ENCODE measurements at regions not wholly inside any gene's neighbourhood (a gene's known extent, or its start where the extent isn't known, plus 50 kb on each side); places are given as distances from the start of the nearest gene placed in this dataset.
"Not testable (repeated sequence)": the region's sequence is repeated elsewhere in the genome, so short reads cannot be mapped to it uniquely, and the experiment has no call there.

- no peak for DNase-seq (ENCODE audit: low spot score)
These were observed 214.0 kb upstream of the ADGRL4 start for GRCh38 chr1:79220509-79220908.

DNA sequence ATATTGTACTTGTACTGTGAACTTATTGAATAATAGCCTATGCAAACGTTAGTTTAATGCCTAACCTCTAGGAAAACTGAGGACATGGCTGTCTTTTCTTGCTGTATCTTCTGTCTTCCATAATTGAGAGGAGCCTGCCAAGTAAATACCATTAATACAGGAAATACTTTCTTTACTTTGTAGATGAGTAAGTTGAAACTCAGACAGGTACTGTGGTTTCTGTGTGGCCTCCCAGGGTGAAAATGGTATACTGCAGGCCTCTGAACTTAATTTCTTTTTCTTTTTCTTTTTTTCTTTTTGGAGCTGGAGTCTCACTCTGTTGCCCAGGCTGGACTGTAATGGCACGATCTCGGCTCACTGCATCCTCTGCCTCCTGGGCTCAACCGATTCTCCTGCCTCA, 208.8 kb upstream of the ADGRL4 start:
- DNase-seq (ENCODE audit: low spot score) = no peak

DNA sequence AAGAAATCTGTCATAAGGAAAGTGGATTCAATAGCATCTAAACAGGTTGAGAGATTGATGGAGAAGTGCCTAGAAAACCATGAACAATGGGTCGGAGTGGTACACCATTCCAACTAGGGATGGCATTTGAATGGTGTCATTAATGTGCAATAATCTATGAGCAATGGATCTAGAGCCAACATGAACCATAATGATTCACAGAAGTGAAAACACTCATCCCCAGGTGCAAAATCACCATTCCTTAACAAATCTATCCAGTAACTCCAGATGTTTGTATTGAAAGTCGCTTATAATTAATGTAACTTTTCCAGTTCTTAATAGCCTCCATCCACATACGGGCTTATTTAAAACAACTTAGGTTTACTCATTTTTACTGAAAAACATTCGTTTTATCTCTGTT, 201.3 kb upstream of the ADGRL4 start:
- DNase-seq (ENCODE audit: low spot score) = no peak

- no peak for DNase-seq (ENCODE audit: low spot score)
These were observed 200.8 kb upstream of the ADGRL4 start for GRCh38 chr1:79207331-79207730.

- no peak for DNase-seq (ENCODE audit: low spot score)
These were observed 198.4 kb upstream of the ADGRL4 start for GRCh38 chr1:79204779-79205479.

DNA sequence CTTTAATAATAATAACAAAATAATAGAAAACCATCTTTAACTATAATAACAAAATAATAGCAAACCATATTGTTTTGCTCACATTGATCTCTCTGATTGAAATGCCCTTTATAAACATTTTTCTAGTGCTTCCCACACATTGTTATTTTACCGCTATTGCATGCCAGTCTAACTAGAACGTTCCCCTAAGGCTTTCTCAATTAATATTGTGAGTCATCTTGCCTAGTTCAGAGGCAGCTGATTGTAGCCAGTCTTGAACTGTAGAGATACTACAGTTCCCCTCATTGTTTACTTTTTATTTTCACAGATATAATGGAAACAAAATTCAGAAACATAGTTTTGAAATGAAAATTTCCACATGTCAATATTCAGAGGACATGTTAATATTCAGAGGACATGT, 192.3 kb upstream of the ADGRL4 start:
- no peak for DNase-seq (ENCODE audit: low spot score)

GRCh38 chr1:79197421-79197820, 190.9 kb upstream of the ADGRL4 start:
- DNase-seq (ENCODE audit: low spot score) = no peak

- DNase-seq (ENCODE audit: low spot score) = no peak
These were observed 189.7 kb upstream of the ADGRL4 start for GRCh38 chr1:79196211-79196610.

DNA sequence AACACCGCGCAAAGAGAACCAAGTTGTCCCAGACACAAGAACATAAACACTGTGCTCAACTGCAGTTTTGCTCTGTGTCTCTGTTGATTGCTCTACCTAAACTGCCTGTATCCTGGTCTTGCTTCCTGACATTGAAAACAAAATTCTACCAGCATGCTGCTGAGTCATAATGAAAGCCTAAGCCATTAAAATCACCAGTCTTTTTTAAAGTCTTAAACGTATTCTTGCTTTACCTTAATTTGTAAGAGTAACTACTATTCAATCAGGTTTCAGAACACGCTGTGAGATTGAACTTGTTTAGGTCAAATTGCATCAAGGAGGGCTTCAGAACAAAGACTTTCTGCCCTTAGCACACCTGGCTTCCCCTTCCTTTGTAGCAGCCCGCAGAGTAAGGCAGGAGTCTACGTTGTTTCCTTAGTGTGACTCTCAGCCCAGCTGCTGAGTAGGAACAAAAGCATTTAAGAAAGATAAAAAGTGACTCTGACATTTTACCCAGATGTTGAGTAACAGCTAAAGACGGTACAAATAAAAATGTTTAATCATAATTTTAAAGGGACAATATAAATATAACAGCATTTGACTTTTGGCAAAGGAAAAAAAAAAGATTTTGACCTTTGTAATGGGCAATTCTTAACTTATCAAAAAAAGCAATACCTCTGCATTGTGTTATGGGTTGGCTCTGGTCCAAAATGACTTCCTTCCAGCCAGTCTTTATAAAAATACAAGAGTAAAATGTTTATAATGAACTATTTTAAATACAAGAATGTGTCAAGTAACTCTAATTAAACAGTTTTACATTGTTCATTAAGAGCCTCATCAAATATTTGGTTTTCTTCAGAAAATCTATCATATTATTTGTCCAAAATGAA, 186.9 kb upstream of the ADGRL4 start:
- DNase-seq (ENCODE audit: low spot score) = no peak

- no peak for DNase-seq (ENCODE audit: low spot score)
These were observed 183.5 kb upstream of the ADGRL4 start for GRCh38 chr1:79190074-79190473.

DNA sequence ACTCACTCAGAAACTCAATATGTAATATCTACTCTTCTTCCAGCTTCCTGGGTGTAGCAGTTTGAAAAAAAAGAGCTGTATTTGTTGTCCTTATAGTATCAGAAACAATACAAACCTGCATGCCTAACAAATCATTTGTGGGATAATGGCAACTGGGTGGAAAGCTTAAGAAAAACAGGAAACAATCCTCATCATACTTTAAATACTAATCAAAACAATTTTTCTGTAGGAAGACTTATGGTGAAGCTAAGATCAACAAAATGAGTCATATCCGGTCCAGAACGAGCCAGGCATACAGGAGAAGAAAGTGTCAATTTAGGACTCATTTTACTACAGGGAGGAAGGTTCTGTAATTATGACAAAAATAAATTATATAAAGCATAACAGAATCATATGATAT, 181.8 kb upstream of the ADGRL4 start:
- no peak for DNase-seq (ENCODE audit: low spot score)

DNA sequence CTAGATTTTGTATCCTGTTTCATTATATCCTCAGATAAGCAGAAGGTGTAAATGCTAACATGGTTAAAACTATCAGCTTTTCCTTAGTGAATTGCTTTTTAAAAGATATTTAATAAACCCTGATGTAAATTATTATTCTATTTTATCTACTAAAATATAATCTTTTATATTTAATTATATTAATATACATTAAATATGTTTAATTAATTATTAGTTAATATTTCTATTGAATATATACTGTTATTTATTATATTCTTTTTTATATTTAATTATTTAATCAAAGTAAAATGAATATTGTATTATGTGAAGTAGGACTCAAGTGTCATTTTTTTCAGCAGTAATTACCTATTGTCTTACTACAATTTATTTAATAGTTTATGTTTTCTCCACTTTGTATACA, 179.7 kb upstream of the ADGRL4 start:
- DNase-seq (ENCODE audit: low spot score) = no peak

GRCh38 chr1:79177844-79178243, 171.3 kb upstream of the ADGRL4 start:
- DNase-seq (ENCODE audit: low spot score) = no peak

DNA sequence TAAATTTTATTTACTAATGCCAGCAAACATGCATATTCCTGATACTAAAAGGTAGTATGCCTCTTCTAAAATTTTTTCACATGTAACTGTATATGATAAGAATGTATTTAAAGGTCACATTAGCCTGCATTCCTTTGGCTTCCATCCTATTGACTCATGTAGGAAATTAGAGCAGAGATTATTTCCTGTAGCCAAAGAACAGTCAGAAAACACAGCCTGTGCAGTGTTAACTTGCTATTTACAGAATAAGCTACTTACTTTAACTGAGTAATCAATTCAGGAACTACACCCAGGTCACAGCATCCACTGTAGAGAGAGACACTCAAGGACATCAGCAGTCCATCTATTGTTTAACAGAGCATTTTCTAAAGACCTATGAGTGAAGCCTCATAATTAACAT, 154.5 kb upstream of the ADGRL4 start:
- DNase-seq (ENCODE audit: low spot score) = no peak

GRCh38 chr1:79155991-79156390, 149.5 kb upstream of the ADGRL4 start:
- no peak for DNase-seq (ENCODE audit: low spot score)

- no peak for DNase-seq (ENCODE audit: low spot score)
These were observed 144.7 kb upstream of the ADGRL4 start for GRCh38 chr1:79151006-79151796.

- no peak for DNase-seq (ENCODE audit: low spot score)
These were observed 144.0 kb upstream of the ADGRL4 start for GRCh38 chr1:79150576-79150975.

DNA sequence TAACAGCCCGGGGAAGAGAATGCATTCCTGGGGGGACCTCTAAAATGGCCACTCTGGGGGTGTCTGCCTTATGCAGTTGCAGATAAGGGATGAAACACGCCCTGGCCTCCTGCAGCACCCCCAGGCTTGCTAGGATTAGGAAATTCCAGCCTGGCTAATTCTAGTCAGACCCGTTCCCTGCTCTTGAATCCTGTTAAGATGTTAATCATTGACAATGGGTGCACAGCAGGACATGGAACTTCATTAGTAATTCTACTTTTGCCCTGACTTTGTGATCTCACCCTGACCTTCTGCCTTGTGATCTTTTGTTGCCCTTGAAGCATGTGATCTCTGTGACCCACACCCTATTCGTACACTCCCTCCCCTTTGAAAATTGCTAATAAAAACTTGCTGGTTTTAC, 131.7 kb upstream of the ADGRL4 start:
- not testable (repeated sequence) for DNase-seq (ENCODE audit: low spot score)

DNA sequence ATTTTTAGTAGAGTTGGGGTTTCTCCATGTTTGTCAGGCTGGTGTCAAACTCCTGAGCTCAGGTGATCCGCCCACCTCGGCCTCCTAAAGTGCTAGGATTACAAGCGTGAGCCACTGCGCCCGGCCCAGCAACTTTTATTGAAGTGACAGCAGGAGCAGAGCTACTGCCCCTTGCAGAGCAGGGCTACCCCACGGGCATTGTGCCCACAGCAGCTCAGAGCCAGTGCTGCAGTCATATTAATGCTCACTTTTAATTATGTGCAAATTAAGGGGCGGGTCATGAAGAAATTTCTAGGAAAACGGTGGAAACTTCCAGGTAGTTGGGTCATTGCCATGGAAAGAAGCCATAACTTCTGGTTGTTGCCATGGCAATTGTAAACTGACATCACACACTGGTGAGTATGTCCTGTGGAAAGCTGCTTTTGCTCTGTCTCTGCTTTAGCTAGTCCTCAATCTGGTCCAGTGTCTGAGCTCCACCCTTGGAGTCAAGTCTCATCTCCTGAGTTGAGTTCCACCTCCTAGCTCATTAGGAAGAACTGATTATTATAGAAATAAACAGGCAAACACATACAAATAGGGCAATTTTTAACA, 127.3 kb upstream of the ADGRL4 start:
- no peak for DNase-seq (ENCODE audit: low spot score)

GRCh38 chr1:79131626-79132025, 125.1 kb upstream of the ADGRL4 start:
- DNase-seq (ENCODE audit: low spot score) = no peak

DNA sequence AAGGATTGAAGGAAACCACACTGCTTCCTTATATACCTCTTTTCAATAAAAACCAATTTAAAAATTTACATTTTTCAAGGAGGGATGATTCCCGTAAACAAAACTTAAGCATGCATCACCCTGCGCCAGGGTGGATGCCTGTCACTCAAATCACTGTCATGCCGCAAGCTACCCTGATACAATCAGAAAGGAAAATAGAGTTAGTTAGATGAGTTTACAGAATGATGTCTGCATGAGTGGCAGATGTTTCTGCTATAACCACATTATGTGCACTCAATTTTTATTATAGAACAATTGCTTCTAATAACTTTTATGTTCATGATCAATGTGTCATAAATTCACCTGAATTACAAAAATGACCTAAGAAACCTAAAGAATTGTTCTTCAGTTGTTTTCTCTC, 123.4 kb upstream of the ADGRL4 start:
- no peak for DNase-seq (ENCODE audit: low spot score)

- DNase-seq (ENCODE audit: low spot score) = no peak
These were observed 122.2 kb upstream of the ADGRL4 start for GRCh38 chr1:79128722-79129121.
